Aorta (tissue), 5 donors: ENCODE measurements at regions not wholly inside any gene's neighbourhood (a gene's known extent, or its start where the extent isn't known, plus 50 kb on each side); places are given as distances from the start of the nearest gene placed in this dataset.

Source experiments
- ATAC-seq: fragments of 200-7000 bp; cut with Tn5 transposase; one replicate; pipeline ENCODE4 v1.9.1; 2022; ENCODE audit warnings: moderate library complexity; ENCODE audit not compliant: low FRiP score
- DNase-seq, 2 donors: peaks; one replicate each; pipeline ENCODE4 v3.0.0-alpha.2; 2020
- H3K27ac ChIP-seq, 2 donors: one replicate each; pipeline ENCODE4 v1.5.1; 2013; ENCODE audit warnings: low read length in 2 of 2, mild to moderate bottlenecking in 2 of 2, moderate library complexity in 2 of 2, control low read depth in 1 of 2, inconsistent platforms in 1 of 2, low read depth in 1 of 2
- H3K27me3 ChIP-seq, 2 donors: one replicate each; pipeline ENCODE4 v1.6.1; 2013; ENCODE audit warnings: control low read depth in 1 of 2, low read length in 1 of 2, mild to moderate bottlenecking in 1 of 2, moderate library complexity in 1 of 2; ENCODE audit not compliant: insufficient read depth in 2 of 2, control insufficient read depth in 1 of 2
- H3K36me3 ChIP-seq, 2 donors: one replicate each; pipeline ENCODE4 v1.6.1; 2013; ENCODE audit warnings: control low read depth in 1 of 2, low read length in 1 of 2, mild to moderate bottlenecking in 1 of 2; ENCODE audit not compliant: insufficient read depth in 2 of 2, control insufficient read depth in 1 of 2
- H3K4me1 ChIP-seq, 2 donors: one replicate each; pipeline ENCODE4 v1.6.1; 2013; ENCODE audit warnings: low read length in 2 of 2, control low read depth in 1 of 2, mild to moderate bottlenecking in 1 of 2, moderate library complexity in 1 of 2; ENCODE audit not compliant: insufficient read depth in 2 of 2, control insufficient read depth in 1 of 2
- H3K4me3 ChIP-seq, 2 donors: one replicate each; pipeline ENCODE4 v1.5.1; 2013; ENCODE audit warnings: low read length in 2 of 2, control low read depth in 1 of 2, mild to moderate bottlenecking in 1 of 2
- H3K9me3 ChIP-seq: one replicate; pipeline ENCODE4 v1.6.1; 2013; ENCODE audit warnings: mild to moderate bottlenecking, low read length; ENCODE audit not compliant: control insufficient read depth
- WGBS, 2 donors: extraction: QIAGEN DNeasy Blood & Tissue Kit; methylation state at CpG; one replicate each; pipeline ENCODE4 v1.1.7; 2013; 5-methylcytosine and 5-hydroxymethylcytosine counted together
- intact Hi-C, 2 donors: fragments of 100-400 bp; cut with DNase I; formaldehyde crosslinking; loops; one replicate each; pipeline versions ENCODE4 v1.14.2 to v1.15.0; 2022
- donor health status: healthy with polysubstance abuse.
- donor health status: Bipolar disorder and iron deficiency.
- donor health status: DM: no; HTN: no; CAD: no.
- donor health status: DM: no; HTN: no; CAD: no.
- donor health status: DM: yes; HTN: yes; CAD: no.

DNA sequence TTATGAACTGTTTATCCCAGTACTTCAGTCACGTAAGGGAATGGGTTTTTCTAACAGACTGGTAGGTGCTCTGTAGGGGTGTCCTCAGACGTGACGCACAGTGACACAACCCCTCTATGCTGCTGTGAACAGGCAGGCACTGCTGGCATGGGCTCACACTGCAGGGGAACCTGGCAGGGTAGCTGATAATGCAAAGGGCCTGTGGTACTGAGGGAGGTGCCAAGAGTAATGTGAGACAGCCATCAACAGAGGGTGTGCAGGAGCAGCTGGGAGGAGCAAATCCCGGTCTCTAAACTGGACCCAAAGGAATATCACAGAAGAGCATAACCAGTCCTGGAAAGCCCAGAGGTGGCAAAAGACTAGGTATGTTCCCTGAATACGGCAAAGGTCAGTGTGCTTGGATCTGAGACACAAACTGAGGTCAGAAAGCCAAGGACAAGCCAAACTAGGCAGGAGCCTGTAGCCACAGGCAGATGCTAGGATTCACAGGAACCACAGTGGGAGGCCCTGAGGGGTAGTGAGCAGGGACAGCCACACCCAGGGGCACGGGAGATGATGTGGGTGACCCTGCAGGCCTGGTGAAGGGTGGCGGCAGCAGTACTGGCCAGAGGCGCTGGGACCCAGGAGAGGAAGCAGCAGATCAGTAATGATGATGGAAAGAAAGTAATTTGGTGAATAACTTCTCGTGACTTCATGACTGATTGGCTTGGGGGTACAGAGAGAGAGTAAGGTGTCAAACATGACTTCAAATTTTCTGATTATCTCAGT is 248.1 kb upstream of the CHRNA7 start:
- DNase-seq (no peak), ATAC-seq (no peak)
- Histone ChIP-seq H3K27ac (no peak overlapping the region), H3K4me1 (no peaks in the 10 kb centered on the region), H3K36me3 (no peaks in the 10 kb centered on the region), H3K9me3 (no peaks in the 10 kb centered on the region), H3K27me3 (no peaks in the 10 kb centered on the region), H3K4me3 (no peak overlapping the region)
- intact Hi-C loops = loop anchor here in 1 of 2 donors (5.0 kb wide), 1 partner anchor 35 kb away; no protein-coding TSS in a partner anchor
- WGBS, 2 donors = 77 to 81% methylated on average over 9 of the region's 9 CpGs

DNA sequence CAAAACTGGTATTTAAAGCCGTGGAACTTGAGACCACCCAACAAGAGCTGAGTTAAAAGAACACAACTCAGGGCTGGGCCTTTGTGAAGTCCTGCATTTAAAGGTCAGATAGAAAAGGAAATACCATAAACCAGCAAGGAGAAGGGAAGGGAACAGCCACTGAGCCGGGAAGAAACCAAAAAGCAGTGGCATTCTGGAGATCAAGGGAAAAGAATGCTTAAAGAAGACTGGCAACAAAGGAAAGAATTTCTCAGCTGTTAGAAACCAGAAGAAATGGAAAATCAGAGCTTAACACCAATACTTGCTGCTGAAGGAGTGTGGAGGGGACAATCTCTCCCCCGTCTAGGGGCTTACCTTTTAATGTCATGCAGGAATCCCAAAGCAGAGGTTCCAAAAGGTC is 247.4 kb upstream of the CHRNA7 start:
- WGBS, 2 donors = 53 to 57% methylated on average over 3 of the region's 3 CpGs

DNA sequence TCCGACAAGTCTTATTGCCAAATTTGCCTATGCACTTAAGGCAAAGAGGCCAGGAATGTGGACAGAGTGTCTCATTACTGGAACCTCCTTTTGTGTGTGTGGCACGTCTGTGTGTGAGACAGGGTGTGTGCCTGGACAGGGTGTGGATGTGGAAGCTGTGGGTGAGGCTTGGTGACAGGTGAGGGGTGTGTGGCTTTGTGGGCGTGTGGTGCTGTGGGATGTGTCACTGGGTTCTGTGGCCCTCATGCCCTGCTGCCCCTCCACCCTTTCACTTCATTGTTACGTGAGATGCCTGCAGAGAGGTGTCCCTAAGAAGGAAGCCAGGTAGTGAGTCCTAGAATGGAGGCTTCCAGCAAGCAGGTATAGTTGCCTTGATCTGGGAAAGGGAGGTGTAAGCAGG is 244.0 kb upstream of the CHRNA7 start:
- H3K4me1 ChIP-seq = no peaks in the 10 kb centered on the region
- WGBS, 2 donors = 80 to 84% methylated on average over 4 of the region's 4 CpGs

More for the DNA sequence above, 247.4 kb upstream of the CHRNA7 start:
- intact Hi-C loops = loop anchor here in 1 of 2 donors (5.0 kb wide), 1 partner anchor 36 kb away; no protein-coding TSS in a partner anchor
- ATAC-seq = no peak
- Histone ChIP-seq H3K9me3 (no peaks in the 10 kb centered on the region), H3K4me1 (no peaks in the 10 kb centered on the region), H3K27me3 (no peaks in the 10 kb centered on the region), H3K36me3 (no peaks in the 10 kb centered on the region), H3K4me3 (no peak overlapping the region), H3K27ac (no peak overlapping the region)
- DNase-seq = no peak

DNA sequence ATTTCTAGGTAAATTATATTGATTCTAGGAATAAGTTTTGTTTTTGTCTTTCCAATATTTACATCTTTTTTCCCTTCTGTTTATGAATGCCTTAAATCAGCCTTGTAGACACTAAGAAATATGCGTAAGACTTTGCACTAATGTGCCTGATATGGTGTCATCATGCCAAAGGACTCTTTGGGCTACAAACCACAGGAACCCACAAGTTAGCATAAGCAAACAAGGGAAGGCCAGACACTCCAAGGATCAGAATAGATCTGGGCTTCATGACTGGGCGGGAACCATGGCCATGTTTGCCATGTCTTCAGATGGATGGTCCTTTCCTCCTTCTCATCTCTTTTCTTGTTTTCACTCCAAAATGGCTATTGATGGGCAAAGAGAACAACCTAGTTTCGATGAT is 242.2 kb upstream of the CHRNA7 start:
- WGBS, 2 donors = 66 to 81% methylated on average over 3 of the region's 3 CpGs
- ATAC-seq (no peak), DNase-seq (no peak)
- H3K36me3 ChIP-seq = no peaks in the 10 kb centered on the region
- H3K9me3 ChIP-seq = no peaks in the 10 kb centered on the region
- intact Hi-C loops = no loop called here
- H3K4me3 ChIP-seq = no peak overlapping the region
- no peaks in the 10 kb centered on the region for H3K4me1 ChIP-seq
- no peaks in the 10 kb centered on the region for H3K27me3 ChIP-seq
- H3K27ac ChIP-seq = no peak overlapping the region

More for the DNA sequence above, 244.0 kb upstream of the CHRNA7 start:
- Histone ChIP-seq H3K9me3 (no peaks in the 10 kb centered on the region), H3K36me3 (no peaks in the 10 kb centered on the region), H3K4me3 (no peak overlapping the region), H3K27me3 (no peaks in the 10 kb centered on the region), H3K27ac (no peak overlapping the region)
- no peak for DNase-seq
- no peak for ATAC-seq
- intact Hi-C loops = no loop called here

DNA sequence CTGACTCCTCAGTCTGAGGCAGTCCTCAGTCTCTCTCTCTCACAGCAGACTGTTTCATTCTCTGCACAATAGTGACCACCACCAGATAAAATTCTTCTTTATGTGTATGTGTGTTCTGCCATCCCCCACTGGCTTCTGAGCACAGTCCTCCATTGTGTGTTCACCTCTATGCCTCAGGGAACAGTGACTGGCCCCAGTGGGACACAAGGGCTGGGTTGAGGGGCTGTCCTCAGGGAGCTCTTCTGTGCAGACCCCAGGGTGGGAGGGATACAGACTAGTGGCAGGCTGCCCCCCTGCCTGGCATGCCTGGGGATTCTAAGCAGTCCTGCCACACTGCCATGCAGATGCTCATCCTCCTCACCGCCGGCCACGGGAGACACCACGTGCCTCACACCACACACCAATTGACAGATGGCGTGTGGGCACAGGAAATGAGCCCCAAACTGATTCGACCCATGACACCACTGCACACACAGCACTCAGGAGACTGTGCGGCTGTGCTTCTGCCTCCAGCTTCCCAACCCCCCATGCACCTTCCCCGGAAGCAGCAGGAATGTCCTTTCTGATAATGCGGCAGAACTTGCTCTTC is 237.6 kb upstream of the CHRNA7 start:
- no peaks in the 10 kb centered on the region for H3K4me1 ChIP-seq
- ATAC-seq (no peak), DNase-seq (no peak)
- no peak overlapping the region for H3K4me3 ChIP-seq
- no peak overlapping the region for H3K27ac ChIP-seq
- no peaks in the 10 kb centered on the region for H3K9me3 ChIP-seq
- no peaks in the 10 kb centered on the region for H3K36me3 ChIP-seq
- 78 to 80% methylated on average over 9 of the region's 9 CpGs for WGBS, 2 donors
- intact Hi-C loops = no loop called here
- no peaks in the 10 kb centered on the region for H3K27me3 ChIP-seq

DNA sequence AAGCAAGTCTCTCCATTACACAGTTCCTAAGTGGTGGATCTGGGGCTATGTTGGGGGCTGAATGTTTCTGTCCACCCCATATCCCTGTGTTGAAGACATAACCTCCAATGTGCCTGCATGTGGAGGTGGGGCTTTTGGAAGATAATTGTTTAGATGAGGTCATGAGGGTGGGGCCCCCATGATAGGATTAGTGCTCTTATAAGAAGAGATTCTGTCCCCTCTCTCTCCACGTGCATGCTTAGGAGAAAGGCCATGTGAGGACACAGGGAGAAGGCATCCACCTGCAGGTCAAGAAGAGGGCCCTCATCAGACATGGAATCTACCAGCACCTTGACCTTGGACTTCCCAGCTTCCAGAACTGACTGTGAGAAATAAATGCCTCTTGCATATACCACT is 231.0 kb upstream of the CHRNA7 start:
- no peaks in the 10 kb centered on the region for H3K27me3 ChIP-seq
- 80 to 84% methylated on average over 1 of the region's 1 CpG for WGBS, 2 donors
- DNase-seq (no peak), ATAC-seq (no peak)
- no peaks in the 10 kb centered on the region for H3K9me3 ChIP-seq
- no peaks in the 10 kb centered on the region for H3K4me1 ChIP-seq
- intact Hi-C loops = no loop called here
- H3K27ac ChIP-seq = no peak overlapping the region
- H3K36me3 ChIP-seq = no peaks in the 10 kb centered on the region
- no peak overlapping the region for H3K4me3 ChIP-seq

DNA sequence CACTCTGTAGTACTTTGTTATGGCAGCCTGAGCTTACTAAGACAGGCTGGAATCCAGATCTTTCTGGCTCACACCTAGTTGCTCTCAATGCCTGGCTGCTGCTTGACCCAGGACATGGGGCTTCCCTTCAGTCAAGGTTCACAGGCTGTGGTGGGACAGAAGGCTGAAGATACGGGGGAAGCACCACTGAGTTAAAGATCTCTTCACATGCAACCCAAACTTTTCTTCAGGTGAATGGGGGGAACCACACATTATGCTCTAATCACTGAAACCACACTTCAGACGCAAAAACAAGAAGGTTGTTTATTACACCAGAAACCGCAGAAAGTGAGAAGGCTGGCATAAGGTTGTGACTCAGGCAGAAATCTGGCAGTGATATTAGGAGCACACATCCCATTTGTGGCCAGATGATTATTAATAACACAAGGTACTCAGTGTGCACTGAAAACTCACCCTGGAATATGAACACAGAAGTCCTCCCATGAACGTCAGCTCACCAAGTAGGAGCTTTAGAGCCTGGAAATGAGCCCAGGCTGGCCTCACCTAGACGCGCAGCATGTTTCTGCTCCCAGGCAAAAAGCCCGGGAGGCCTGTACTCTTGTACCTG is 230.5 kb upstream of the CHRNA7 start:
- Histone ChIP-seq H3K4me1 (no peaks in the 10 kb centered on the region), H3K27me3 (no peaks in the 10 kb centered on the region), H3K36me3 (no peaks in the 10 kb centered on the region), H3K27ac (no peak overlapping the region), H3K9me3 (no peaks in the 10 kb centered on the region), H3K4me3 (no peak overlapping the region)
- 87 to 89% methylated on average over 7 of the region's 7 CpGs for WGBS, 2 donors
- no peak for ATAC-seq
- DNase-seq = no peak
- intact Hi-C loops = no loop called here

DNA sequence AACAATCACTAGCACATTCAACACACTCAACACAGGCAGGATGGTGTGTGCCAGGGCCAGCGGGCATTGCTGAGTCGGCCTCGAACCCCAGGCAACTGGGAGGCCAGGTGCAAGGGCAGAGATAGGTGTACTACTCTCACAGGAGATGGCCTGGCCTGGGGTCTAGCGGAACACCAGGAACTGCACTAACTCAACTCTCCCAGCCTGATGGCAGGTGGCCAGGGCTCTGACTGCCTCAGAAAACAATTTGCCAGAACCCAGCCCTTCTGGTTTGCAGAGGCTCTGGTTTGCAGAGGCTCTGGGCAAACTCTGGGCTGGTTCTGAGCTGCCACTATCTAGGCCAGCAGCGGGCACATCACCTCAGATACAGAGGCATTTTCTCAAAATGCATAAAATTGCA is 229.2 kb upstream of the CHRNA7 start:
- Histone ChIP-seq H3K36me3 (no peaks in the 10 kb centered on the region), H3K4me1 (no peaks in the 10 kb centered on the region), H3K27ac (no peak overlapping the region), H3K4me3 (no peak overlapping the region), H3K27me3 (no peaks in the 10 kb centered on the region), H3K9me3 (no peaks in the 10 kb centered on the region)
- DNase-seq (no peak), ATAC-seq (no peak)
- intact Hi-C loops = no loop called here
- WGBS, 2 donors = 58 to 68% methylated on average over 5 of the region's 5 CpGs

DNA sequence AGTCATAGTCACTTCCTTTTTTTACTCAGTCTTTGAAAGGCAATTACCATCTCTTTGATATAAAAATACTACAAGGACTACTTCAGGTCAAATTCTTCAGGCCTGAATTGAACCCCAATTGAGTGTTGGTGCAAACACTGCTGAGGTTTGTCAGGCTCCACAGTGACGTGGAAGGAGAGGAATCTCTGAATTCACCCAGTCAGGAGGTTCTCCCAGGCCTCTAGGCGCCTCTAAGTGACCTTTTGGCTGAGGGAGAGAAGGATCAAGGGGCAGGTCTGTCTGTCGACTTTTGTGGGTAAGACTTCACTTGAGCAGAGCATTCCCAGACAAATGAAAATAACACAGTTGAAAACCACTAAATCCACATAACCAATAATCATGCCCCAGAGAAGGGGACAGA is 227.6 kb upstream of the CHRNA7 start:
- H3K9me3 ChIP-seq = no peaks in the 10 kb centered on the region
- intact Hi-C loops = no loop called here
- DNase-seq = no peak

More for the DNA sequence above, 227.6 kb upstream of the CHRNA7 start:
- Histone ChIP-seq H3K4me3 (no peak overlapping the region), H3K4me1 (no peaks in the 10 kb centered on the region), H3K27me3 (no peaks in the 10 kb centered on the region), H3K27ac (no peak overlapping the region), H3K36me3 (no peaks in the 10 kb centered on the region)
- no peak for ATAC-seq
- WGBS, 2 donors = 28 to 52% methylated on average over 3 of the region's 3 CpGs
